ENCODE measurements at regions not wholly inside any gene's neighbourhood (a gene's known extent, or its start where the extent isn't known, plus 50 kb on each side); places are given as distances from the start of the nearest gene placed in this dataset.

DNA sequence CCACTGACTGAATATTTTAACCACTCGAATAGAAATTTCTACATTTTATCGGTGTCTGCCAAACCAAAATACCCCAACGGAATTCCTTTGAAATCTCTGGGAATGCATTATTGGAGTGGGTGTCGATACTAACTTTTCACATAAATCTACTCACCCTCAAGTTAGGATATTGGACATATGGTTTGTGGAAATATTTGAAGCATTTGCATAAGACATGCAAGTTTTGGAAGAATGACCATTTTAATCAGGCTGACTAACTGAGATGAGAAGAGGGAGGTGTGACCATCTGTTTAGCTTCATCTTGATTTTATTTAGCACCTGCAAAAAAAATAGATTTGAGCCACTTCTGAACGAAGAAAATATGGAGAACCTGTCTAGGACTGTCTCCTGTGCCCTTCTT, 61.2 kb downstream of the KLF6 start:
- DNase-seq (ENCODE audit: low spot score), result no peak

DNA sequence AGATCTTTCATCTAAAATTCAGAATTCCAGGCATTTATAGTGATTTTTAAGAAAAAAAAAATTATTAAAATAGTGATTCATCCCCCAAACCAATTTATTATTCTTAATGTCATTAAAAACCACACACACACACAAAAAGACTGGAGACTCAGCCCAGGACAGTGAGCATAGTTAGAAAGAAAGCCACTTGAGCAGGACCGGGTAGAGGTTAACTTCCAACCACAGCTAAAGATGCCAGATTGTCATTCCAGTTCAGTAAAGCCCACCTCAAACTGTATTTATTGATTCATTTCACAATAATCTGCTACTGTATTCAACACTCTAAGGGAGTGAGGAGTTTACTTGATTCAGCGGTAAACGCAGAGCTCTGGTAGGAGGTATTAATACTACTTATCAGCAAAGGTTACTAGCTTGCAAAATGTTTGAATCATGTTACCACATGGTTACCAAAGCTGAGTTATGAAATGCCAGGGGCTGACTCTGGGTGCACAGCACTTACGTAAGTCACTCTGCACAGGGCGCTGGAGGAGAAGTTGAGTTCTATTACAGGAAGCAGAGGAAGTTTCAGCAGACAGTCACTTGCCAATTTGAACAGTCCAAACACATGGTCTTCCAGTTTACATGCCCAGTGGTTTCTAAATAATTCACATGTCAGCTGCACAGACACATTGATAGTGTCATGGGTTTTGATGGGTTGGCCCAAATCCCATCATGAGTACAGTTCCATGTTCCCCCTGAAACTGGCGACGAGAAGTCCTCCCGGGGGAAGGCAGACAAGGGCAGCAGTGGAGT, 64.6 kb downstream of the KLF6 start:
- peak; percentile 5 for DNase-seq (ENCODE audit: low spot score)

DNA sequence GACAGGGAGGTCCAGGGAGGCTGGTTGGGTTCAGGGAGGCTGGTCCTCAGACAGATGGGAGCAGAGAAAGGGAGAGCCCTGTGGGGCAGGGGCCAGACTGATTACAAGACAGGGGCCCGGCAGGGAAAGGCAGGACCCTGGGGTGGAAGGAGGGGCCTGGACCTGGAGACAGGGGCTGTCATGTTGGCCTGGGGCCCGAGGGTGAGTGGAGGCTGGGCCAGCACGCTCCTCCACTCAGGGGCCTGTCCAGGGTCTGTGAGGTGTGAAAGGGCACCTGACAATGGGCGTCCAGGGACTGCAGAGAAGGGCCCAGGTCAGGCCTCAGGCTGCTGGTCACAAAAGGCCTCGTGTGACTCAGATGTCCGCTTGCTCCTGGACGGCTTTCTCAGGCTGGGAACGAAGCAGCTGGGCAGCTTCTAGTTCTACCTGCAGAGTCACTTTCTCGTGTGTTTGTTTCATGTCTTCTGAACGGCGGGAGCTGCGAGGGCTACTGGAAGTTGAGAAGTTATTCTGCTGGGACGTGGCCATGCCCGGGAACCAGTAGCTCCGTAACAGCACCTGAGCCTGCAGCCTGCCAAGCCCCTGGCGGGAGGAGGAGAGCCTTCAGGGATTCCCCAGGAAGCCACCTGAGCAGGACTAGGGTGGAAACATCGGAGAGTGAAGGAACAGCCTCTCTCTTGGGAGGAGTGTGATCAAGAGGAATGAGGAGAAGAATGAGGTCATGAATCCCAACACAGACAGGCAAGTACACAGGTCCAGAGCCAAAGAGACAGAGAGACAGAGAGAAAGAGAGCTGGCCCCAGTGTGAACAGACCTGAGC, 65.8 kb downstream of the KLF6 start:
- peak; percentile 8 for DNase-seq (ENCODE audit: low spot score)

DNA sequence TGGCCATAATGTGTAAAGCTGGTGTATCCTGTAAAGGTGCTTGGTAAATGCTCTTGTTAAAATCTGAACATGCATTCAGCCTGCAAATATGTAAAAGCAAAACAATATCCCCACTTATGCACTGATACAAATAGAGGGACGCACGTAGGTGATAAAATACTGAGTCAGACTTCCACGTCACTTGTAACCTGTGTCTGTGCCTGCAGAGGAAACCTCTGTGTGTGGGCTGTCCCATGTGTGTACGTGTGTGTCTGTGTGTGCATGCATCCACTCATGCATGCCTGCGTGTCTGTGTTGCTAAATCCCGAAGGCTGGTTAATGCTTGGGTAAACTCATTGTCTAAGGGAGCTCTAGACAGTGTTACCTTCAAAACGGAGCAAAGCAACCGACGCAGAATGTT, 68.9 kb downstream of the KLF6 start:
- DNase-seq (ENCODE audit: low spot score), result no peak

DNA sequence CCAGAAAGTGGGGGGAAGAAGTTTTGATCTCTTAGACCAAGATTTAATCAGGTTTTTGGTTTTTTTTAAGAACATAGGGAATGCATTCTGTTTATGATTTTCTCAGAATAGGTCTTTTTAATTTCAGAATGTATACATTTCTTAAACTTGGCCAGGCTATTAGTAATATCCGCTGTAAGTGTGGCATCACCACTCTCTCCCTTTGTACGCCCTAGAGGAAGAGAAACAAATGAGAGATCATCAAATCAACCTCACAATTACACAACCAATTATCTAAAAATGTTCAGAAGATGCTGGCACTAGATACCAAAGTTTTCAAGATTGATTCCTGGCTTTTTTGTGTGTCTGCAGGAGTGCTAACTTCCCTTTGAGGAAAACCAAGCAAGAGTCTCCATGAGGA, 70.0 kb downstream of the KLF6 start:
- DNase-seq (ENCODE audit: low spot score), result no peak

DNA sequence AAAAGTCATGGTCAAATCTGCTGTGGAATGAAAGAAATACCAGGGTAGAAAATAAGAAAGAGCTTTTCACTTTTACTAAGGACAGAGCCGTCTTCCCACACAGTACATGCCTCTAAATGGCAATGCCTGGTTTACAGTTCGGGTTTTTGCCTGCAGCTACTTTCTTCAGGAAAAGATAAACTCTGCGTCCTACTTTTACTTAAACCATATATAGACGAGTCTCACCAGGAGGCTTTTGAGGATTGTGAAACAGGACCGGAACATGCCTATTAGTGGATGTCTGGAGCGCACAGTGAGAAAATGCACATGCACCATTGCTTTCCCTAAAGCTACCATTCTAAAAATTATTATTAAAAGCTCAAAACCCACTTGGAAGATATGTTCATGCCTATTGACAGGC, 70.5 kb downstream of the KLF6 start:
- DNase-seq (ENCODE audit: low spot score), result no peak

DNA sequence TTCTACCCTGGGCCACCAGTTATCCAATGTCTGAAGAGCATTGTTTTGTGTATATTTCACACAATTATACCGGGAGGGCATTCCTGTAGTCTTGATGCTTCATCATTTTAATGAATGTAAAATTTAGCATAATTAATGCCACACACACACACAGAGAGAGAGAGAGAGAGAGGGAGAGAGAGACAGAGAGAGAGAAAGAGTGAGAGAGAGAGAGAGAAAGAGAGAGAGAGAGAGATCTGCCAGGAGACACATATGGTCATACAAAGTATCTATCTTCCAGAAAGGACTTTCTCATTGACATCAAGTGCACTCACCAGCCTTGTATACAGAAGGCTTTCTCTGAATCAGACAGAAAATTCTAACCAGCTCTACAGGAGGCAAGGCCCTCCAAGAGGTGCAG, 72.3 kb downstream of the KLF6 start:
- no peak for DNase-seq (ENCODE audit: low spot score)

DNA sequence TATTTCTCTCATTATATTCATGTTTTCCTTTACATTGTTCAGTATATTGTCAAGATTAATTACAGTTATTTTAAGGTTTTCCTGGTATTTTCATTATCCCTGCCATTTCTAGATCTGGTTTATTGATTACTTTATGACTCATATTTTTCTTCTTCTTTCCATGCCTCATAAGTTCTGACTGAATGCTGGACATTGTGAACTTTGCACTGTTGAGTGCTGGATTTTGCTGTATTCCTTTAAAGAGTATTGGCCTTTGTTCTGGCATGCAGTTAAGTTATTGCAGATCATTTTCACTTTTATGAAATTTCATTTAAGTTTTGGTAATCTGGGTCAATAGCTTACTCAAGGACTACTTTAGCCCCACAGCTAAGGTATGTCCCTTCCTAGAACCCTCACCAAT, 73.1 kb downstream of the KLF6 start:
- no peak for DNase-seq (ENCODE audit: low spot score)

DNA sequence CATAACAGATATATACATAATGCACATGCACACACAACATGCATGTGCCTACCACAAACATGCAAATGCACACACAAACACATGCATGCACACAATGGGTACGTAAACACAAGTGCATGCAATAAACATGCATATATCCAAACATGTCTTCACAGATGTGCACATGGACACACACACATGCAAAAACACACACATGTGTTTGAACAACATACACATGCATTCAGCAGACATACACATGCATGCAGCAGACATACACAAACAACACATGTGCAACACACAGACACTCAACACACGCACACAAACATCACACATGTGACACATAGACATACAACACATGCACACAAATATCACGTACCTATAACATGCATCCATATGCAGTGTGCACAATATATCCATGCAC, 74.2 kb downstream of the KLF6 start:
- no peak for DNase-seq (ENCODE audit: low spot score)

GRCh38 chr10:3709456-3710060, 75.5 kb downstream of the KLF6 start:
- no peak for DNase-seq (ENCODE audit: low spot score)

GRCh38 chr10:3708852-3709251, 76.2 kb downstream of the KLF6 start:
- DNase-seq (ENCODE audit: low spot score), result no peak

- no peak for DNase-seq (ENCODE audit: low spot score)
Observed at GRCh38 chr10:3704565-3705325, 80.3 kb downstream of the KLF6 start.

DNA sequence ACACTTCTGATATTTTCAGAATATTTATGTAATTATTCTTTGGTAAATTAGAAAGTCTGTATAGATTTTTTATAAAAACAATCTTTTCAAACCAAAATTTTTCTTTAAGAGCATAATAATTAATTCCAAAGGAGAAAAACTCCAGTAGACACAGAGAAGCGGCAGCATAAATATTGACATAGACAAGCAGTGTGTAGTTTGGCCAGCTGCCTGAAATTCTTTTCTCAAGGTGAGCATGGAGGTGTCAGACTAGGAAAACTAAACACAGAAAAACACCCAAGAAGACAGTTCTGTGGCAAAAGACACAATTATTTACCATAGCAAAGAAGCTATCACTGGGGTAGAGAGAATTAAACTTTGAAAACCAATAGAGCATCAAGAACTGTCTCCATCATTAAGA, 82.4 kb downstream of the KLF6 start:
- no peak for DNase-seq (ENCODE audit: low spot score)

DNA sequence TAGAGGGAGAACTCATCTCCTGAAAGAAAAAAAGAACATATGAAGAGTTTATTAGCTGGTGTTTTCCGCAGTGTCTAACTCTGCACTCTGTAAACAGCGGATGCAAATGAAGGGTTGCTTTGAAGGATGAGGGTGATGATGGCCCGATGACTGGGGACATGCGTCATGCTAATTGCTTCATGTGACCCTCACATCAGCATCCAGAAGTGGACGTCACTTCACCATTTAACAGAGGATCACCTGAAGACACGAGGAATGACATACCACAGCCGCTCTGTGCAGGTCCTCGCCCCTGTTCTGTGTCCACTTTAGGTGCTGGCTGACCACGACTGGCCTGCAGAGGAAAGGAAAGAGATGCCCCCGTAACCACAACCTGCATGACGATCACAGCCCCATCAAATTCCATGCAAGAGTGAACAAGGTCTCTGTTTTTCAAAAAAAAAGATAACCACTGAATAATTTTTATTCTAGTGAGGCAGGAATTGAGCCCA, 82.9 kb downstream of the KLF6 start:
- DNase-seq (ENCODE audit: low spot score), result no peak

GRCh38 chr10:3701491-3701890, 83.5 kb downstream of the KLF6 start:
- no peak for DNase-seq (ENCODE audit: low spot score)

GRCh38 chr10:3700531-3701076, 84.4 kb downstream of the KLF6 start:
- no peak for DNase-seq (ENCODE audit: low spot score)

DNA sequence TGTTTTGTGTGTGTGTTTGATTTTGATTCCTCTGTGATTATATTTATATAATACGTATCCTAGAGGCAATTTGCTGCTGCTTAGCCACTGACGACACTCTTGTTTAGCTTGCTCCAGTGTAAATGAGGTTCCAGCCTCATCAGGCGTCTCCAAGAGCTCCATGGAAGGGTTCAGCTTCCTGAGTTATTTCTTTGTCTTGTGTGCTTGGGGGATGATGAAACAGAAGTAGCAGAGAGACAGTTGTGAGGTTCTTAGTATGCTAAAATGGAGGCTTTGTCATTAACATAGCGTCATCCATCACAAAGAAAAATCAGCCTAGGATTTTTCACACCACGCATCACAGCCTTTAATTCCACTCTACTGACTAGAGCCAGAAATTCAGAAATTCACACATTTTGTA, 85.1 kb downstream of the KLF6 start:
- no peak for DNase-seq (ENCODE audit: low spot score)

DNA sequence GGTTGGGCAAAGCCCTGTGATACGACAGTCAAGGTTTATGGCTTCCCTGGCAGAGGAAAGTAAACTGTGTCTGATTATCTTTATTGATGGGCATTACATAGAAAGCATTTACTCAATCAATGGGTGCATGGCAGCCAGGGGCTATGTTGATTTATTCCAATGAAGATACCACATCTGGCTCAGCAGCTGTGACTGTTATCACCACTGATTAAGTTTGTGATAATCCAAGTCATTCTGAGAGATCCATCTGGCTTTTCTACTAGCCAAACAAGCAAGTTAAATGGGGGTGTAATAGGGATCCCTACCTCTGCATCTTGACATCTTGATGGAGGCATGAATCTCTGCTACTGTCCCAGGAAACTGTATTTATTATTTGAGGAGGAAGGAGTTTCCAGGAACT, 86.7 kb downstream of the KLF6 start:
- DNase-seq (ENCODE audit: low spot score), result no peak

DNA sequence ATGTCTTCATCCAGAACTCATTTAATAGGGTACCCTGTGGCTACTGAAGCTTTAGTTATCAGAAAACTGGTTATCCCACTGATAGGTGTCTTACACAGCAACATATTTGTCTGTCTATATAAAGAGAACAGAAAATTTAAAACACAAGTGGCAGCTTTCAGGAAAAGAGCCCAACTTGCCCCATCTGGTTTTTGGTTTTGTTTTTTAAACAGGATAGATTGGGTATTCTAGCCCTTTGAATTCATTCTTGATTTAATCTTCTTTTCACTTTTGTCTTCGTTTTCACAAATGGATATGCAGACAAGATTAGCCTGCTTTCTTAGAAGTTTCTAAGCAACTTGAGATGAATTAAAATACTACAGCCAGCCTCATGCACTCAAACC, 91.3 kb downstream of the KLF6 start:
- no peak for DNase-seq (ENCODE audit: low spot score)

DNA sequence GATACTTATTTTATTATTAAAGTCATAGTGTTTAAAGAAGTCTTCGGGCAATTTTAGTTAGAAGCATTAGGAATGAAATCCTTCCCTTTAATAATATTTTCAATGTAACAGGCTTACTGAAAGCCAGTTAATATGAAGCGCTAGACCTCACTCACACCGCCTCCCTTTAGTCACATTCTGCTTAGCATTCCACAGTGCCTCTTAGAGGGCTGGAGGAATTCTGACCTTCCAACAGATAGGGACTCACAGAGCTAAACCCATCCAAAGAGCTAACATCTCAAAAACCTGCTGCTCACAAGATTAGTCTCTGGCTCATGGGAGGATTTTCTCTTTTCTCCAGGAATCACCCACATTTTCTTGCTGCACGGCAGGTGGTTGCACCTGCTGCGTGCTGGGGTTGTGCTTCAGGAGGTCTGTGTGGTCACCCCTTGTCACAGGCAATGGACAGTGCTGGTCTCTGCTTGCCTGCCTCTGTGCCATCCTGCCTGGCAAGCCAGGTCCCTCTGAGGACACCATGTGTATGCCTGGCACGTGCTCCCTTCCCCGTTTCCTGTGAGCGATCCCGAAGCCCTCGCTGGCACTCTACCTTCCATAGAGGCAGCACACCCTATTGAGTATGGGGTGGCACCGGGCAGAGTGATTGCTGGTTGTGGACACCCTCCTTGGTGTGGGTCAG, 91.8 kb downstream of the KLF6 start:
- no peak for DNase-seq (ENCODE audit: low spot score)

DNA sequence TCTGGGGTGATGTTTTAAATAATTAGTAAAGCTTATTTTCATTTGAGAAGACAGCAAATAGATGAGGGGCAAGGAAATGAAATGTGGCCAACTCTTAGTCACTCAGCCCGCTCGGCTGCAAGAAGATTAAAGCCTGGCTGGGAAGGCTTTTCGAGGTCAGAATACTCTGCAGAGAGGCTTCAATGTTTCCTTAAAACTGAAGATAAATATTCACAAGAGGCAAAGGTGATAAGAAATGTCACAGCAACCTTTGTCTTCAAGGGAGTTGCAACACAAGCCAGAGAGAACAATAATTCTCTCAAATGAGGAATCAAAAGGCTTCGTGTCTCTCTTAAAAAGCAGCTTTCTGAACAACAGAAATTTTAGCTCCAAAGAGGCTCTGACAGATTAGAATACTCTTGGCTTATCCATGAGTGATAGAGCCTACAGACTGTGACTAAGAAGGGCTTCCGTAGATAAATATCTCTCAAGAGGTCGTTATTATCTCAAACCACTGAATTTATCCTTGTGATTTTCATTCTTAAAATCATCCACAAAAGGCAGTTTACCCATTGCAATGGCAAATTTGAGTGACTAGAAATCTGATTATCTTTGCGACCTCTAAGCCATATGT, 92.5 kb downstream of the KLF6 start:
- no peak for DNase-seq (ENCODE audit: low spot score)

Measured in ecto neural progenitor cell (in vitro differentiated cells).